ENCODE measurements at regions not wholly inside any gene's neighbourhood (a gene's known extent, or its start where the extent isn't known, plus 50 kb on each side); places are given as distances from the start of the nearest gene placed in this dataset.
"Not testable (repeated sequence)": the region's sequence is repeated elsewhere in the genome, so short reads cannot be mapped to it uniquely, and the experiment has no call there.

GRCh38 chr6:51152594-51152993 lies 333.9 kb downstream of the TFAP2B start:
- no peak for DNase-seq (ENCODE audit: low spot score)

GRCh38 chr6:51153109-51153508 lies 334.4 kb downstream of the TFAP2B start:
- DNase-seq (ENCODE audit: low spot score) = no peak

- not testable (repeated sequence) for DNase-seq (ENCODE audit: low spot score)
Observed at GRCh38 chr6:51154925-51155324, 336.3 kb downstream of the TFAP2B start.

- not testable (repeated sequence) for DNase-seq (ENCODE audit: low spot score)
Observed at GRCh38 chr6:51159260-51159659, 340.6 kb downstream of the TFAP2B start.

GRCh38 chr6:51161752-51162151 lies 343.1 kb downstream of the TFAP2B start:
- no peak for DNase-seq (ENCODE audit: low spot score)

- no peak for DNase-seq (ENCODE audit: low spot score)
Observed at GRCh38 chr6:51163843-51164529, 345.3 kb downstream of the TFAP2B start.

- DNase-seq (ENCODE audit: low spot score) = no peak
Observed at GRCh38 chr6:51166914-51167313, 348.2 kb downstream of the TFAP2B start.

GRCh38 chr6:51167468-51167867 lies 348.8 kb downstream of the TFAP2B start:
- no peak for DNase-seq (ENCODE audit: low spot score)

GRCh38 chr6:51182827-51183226 lies 364.2 kb downstream of the TFAP2B start:
- no peak for DNase-seq (ENCODE audit: low spot score)

GRCh38 chr6:51184046-51184445 lies 365.4 kb downstream of the TFAP2B start:
- DNase-seq (ENCODE audit: low spot score) = no peak

GRCh38 chr6:51193163-51193562 lies 374.5 kb downstream of the TFAP2B start:
- not testable (repeated sequence) for DNase-seq (ENCODE audit: low spot score)

GRCh38 chr6:51199105-51199552 lies 380.5 kb downstream of the TFAP2B start:
- DNase-seq (ENCODE audit: low spot score) = no peak

GRCh38 chr6:51199733-51200260 lies 381.1 kb downstream of the TFAP2B start:
- DNase-seq (ENCODE audit: low spot score) = no peak

- no peak for DNase-seq (ENCODE audit: low spot score)
Observed at GRCh38 chr6:51200676-51201075, 382.0 kb downstream of the TFAP2B start.

- not testable (repeated sequence) for DNase-seq (ENCODE audit: low spot score)
Observed at GRCh38 chr6:51202653-51203052, 384.0 kb downstream of the TFAP2B start.

- no peak for DNase-seq (ENCODE audit: low spot score)
Observed at GRCh38 chr6:51203504-51203903, 384.8 kb downstream of the TFAP2B start.

GRCh38 chr6:51206686-51207085 lies 388.0 kb downstream of the TFAP2B start:
- DNase-seq (ENCODE audit: low spot score) = not testable (repeated sequence)

GRCh38 chr6:51209651-51210050 lies 391.0 kb downstream of the TFAP2B start:
- no peak for DNase-seq (ENCODE audit: low spot score)

- DNase-seq (ENCODE audit: low spot score) = no peak
Observed at GRCh38 chr6:51213811-51214210, 395.1 kb downstream of the TFAP2B start.

- DNase-seq (ENCODE audit: low spot score) = no peak
Observed at GRCh38 chr6:51214442-51214841, 395.8 kb downstream of the TFAP2B start.

- DNase-seq (ENCODE audit: low spot score) = no peak
Observed at GRCh38 chr6:51218181-51218580, 399.5 kb downstream of the TFAP2B start.

GRCh38 chr6:51224580-51225240 lies 406.0 kb downstream of the TFAP2B start:
- not testable (repeated sequence) for DNase-seq (ENCODE audit: low spot score)

- no peak for DNase-seq (ENCODE audit: low spot score)
Observed at GRCh38 chr6:51241376-51241775, 422.7 kb downstream of the TFAP2B start.
